Stimulated activated CD4-positive, alpha-beta T cell treated with anti-CD3 and anti-CD28 coated beads, Interleukin-4, amount 100 ng/mL, for 4 hours (primary cell): ENCODE measurements at regions not wholly inside any gene's neighbourhood (a gene's known extent, or its start where the extent isn't known, plus 50 kb on each side); places are given as distances from the start of the nearest gene placed in this dataset.

Experiments
- DNase-seq, 2 experiments: peaks; one replicate each; pipeline ENCODE4 v3.0.0-alpha.2; 2020

DNA sequence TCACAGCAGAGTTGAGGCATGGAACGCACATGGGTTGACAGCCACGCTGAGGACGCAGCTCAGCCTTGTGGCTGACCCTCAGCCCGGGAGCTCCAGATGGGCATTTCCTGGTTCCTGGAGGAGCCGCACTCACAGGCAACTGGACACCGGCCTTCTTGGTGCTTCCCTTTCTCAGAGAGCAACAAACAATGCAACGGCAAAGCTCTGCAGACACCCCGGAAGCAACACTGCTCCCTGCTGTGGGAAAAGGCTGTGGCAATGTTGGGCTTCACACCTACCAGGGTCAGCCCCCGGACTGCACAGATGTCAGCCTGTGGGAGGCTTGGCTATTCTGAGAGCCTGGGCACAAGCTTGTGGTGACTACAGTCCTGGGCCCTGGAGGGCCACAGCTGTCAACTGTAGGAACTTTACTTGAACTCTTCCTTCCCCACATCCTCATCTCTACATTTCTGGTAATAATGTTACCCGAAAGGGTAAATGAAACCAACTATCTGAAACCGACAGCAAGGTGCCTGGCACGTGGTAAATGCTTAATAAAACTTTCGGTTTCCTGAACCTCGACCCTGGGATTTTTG lies 597.5 kb upstream of the MKI67 start:
- DNase-seq, result no peak

DNA sequence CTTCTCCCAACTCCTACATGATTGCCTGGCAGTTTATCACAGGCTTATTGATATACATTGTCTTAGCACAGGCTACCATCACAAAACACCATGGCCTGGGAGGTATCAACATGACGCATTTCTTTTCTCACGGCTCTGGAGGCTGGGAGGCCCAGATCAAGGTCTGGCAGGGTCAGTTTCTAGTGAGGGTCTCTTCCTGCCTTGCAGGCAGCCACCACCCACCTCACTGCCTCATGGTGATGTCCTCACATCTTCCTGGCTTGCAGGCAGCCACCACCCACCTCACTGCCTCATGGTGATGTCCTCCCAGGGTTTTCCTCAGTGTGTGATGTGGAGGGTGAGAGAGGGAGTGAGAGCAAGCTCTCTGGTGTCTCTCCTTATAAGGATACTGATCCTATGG lies 599.3 kb upstream of the MKI67 start:
- DNase-seq, result no peak

DNA sequence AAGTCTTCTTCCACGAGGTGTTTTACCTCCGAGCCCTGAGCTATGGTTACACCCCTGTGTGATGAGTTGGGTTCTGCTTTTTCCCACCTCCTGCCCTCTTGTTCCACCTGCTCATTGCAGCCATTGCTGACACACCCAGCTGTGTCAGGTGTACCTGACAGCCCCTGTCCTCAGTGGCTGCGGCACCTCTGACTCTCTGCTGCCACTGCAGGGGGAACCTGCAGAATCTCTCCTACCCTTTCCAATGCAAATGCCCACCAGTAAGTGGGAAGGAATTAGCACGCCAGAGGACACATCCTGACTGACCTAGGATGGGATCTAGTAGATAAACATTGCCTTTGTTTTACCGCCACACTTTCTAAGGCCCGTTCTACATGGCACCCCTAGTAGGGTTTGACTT lies 600.9 kb upstream of the MKI67 start:
- DNase-seq, result no peak

DNA sequence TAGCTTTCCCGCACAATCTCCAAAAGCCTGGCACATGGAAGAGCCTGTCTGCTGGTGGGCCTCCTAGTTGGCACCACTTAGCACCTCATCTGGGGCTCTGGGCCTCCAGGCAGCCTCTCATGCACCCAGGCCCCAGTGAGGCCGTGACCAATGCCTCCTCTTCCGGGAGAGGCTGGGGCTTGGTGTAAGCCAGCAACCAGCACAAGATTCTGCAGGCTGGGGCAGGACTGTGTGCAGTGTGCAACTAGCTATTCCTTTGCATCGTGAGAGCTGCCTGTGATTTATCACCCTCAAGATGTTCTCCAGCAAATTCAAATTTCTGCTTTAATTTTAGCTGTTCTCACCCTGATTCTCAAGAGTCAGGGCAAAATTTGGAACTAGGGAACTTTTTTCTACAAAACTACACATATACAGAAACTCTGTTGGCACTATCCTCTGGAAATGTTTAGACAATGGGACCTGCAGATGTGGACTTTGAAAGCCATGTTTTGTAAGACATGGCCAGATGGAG lies 603.7 kb upstream of the MKI67 start:
- DNase-seq, result no peak

DNA sequence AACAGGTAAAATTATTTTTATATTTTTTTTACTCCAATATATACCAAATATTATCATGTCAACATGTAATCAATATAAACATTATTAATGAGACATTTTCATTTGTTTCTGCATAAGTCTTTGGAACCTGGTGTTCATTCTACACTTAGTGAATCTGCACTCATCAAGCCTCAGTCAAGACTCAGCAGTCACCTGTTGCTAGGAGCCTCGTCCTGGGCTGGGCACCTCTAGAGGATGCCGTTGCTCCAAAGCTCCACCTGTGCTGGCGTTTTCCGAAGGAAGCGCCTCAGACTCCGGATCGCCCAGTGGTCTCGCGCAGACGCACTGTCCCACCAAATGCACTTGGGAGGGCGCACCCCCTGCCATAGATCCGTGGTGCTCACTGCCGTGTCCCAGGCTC lies 604.7 kb upstream of the MKI67 start:
- no peak for DNase-seq

DNA sequence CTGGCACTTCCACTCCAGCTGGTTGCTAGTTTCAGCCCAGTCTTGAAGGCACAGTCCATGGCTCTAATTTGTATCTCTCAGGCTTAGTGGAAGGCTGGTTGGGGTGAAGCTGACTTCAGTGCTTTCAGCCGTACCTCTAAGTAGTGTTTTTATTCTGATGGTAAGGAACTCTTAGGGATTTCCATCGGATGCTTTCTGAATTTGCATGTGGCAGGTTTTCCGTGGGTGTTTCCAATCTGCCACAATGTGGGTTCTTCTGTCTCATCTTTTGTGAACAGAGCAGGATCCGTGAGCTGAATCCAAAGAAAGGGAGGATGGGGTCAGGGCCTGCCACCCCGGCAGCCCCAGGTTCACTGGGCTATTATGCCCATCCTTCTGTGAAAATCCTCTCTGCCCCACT lies 607.9 kb upstream of the MKI67 start:
- DNase-seq, result no peak

DNA sequence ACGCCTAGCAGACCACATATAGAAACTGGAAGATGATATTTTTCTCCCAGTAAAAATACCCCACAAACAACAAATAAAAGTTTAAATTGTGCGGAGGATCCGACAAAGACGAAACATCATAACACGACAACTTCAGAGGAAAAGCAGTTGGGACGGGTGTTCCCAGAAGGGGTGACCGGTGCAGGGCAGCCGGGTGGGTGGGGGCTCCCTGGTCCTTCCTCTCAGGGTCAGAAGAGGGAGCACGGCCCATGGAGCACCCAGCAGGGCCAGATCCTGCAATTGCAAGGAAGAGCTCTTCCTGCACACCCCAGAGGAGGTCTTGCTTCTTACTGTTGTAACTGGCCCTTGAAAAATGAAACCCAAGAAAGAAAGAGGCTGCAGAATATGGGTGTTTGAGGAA lies 608.5 kb upstream of the MKI67 start:
- no peak for DNase-seq

DNA sequence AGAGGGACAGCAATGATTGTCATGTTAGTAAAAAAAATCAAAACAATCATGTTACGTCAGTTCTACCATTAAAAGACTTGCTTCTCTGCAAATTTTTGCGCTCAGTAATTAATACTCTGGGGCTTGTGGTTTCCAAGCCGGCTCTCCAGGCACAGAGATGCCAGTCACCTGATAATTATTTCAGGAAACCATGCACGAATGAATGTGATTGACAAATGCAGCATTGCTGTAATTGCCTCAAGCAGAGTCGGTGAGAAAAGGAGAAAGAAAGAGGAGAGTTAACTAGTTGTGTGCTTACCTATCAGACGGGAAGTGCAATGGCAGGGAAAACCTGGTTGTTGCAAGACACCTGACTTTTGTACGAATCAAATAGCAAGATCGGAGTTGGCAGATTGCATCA lies 609.8 kb upstream of the MKI67 start:
- no peak for DNase-seq

DNA sequence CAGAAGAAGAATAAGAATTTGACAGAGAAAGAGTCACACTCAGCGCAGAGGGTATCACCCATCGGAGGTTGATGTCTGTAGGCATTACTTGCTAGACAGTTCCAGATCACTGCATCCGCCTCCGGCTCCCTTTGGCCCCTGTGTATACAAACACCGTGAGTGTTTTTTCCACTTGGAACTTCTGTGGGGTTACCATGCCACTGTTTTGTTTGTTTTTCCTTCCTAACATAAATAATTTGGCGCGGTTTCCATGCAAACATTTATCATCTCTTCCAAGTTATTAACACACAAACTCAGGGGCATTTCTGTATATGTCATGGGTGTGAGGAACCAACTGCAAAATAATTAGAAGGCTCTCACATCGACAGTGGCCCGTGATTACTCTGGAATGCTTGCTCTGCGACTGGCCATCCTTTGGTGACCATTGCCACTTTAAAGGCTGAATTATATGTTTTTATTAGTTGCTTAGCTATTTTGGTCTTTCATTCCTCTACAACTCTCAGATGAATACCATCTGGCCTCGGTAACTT lies 612.2 kb upstream of the MKI67 start:
- DNase-seq, result no peak

DNA sequence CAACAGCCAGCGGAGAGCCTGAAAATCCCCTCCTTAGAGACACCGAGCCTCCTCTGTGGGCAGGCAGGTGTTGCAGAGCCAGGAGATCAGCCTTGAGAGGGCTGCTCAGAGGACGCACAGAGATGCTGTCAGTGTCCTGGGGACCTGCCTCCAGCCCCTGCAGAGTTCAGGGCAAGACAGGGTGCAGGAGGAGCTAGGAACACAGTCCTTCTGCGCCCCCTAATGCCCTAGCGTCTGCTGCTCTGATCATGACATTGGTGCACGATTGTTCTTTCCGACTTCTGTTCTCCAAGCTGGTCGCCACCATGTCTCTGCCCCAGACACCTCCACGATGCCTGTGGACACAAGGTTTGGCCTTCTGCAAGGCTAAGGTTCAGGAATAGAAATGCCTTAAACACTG lies 613.7 kb upstream of the MKI67 start:
- DNase-seq, result no peak

DNA sequence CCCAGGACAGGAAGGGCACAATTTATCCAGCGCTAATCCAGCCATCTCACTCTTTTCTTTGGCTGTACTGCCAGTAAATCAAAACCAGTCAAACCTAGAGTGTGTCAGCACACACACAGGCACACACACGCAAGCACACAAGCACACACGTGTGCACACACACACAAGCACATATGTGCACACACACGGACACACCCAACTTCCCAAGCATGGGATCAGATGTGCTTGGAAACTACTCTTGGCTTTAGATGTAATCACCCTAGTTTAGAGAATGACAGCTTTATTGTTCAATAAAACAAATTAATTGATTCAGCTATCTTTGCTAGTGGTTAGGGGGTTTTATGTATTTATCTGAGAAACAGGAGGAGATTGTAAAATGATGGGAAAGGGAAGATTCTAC lies 615.0 kb upstream of the MKI67 start:
- no peak for DNase-seq

DNA sequence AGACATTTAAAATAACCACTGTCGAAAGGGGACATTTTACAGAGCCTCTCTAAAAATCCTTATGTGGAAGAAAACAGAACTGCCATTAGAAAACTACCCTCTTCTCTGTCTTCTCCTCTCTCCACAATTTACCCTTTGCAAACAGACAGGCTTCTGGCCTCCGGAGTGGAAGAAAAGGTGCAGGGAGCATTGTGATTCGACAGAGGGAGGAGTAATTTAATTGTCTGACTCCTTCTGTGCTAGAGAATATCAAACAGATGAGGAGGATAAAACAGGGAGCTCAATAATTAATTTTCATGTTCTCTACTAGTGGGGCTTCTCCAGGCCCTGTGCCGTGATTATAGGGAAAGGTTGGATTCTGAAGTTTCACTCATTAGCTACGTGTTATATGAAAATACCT lies 615.5 kb upstream of the MKI67 start:
- DNase-seq, result no peak

DNA sequence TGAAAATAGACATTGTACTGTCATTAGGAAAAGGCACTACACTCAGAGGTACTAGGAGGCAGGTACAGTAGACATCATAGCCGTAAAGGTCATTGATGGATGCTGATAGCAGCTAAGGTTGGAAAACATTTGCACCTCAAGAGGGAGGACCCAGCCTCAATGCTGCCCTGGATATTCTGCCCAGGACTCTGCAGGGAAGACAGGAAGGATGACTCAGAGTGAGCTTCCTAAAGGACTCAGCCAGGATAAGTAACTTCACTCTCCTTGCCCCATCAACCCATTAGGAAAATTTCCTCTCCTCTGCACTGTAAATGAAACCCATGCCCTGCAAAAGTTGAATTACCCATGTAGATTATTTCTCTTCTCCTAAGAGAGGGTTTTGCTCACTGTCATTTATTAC lies 617.9 kb upstream of the MKI67 start:
- no peak for DNase-seq

DNA sequence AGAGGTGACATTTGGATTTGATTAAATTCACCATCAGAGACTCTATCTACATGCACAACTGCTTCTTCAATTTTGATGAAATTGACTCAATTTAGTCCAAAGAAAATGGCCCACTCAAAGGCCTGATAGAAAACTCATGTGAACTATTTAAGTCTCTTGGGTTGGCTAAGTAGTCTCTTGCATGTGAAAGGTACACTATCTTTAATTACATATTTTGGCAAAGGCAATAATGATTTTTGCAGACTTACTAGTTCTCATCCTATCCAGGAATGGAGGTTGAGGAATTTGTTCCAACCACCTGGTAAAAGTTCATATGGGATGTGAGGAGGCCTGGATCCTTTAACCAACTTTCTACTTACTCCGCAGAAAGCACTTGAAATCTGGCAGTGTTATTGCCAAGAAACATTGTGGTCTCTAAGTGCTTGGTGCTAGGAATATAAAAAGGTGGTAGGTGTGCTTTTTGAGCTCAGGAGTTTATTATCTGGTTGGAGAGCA lies 618.6 kb upstream of the MKI67 start:
- no peak for DNase-seq

DNA sequence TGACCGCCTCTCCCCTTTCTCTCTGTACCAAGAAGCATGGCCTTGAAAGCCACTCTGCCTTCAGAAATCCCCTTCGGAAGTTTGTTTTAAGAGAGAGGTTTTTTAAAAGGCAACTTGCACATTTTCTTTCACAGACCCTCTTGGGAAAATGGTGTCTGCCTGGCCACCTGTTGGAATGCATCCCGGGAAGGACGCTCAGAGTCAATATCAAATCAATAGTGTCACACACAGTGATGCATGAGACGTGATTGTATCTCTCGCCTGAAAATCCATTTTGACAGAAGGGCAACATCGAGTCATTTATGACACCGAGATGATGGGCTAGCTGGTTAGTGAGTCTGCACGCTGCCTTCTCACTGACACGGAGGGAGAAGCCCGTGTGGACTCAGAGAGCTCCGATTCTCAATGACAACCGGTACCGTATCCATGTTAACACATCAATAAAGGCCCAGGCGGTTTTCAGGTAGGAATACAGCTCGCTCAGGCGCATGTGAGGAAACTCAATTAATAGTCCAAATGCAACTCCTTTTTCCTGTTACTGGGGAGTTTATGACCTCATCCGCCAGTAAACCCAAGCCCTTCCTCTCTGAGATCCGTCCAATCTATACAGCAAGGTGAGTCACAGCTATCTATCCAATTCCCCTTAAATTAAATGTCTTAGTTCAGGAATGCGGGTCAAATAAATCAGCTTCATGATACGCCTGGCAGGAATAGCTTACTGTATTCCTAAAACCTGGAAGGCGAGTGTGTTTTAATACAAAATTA lies 621.5 kb upstream of the MKI67 start:
- no peak for DNase-seq

DNA sequence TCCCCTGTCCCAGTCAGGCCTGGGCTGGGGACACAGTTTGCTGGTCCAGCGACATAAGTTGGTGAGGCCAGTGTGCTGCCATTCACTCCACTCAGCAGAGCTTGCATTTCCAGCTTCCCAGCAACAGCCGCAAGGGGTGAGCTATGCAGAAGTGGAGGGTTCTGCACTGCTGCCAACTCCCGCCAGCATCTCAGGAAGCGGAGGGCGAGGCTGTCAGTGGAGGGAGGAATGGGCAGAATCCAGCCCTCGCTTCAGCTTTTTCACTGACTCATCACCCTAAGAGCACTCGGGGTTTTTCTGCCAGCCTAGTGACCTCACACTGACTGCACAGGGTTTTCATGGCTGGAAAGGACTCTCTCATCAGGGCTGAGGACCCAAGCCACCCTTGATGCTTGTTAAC lies 625.1 kb upstream of the MKI67 start:
- DNase-seq, result no peak

DNA sequence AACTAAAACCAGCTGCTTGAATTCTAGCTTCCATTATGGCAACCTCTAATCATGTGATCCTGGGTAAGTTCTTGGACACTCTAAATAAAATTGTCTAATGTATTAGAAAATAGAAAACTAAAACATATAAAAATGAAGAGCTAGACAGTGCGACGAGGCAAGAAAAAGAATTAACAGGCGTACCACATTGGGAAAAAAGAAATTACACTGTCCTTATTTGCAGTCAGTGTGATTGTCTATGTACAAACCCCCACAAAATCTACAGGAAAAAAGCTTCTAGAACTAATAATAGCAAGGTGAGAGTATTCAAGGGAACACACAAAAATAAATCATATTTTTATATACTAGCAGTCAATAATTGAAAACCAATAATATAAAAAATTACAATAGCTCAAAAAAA lies 625.6 kb upstream of the MKI67 start:
- no peak for DNase-seq

DNA sequence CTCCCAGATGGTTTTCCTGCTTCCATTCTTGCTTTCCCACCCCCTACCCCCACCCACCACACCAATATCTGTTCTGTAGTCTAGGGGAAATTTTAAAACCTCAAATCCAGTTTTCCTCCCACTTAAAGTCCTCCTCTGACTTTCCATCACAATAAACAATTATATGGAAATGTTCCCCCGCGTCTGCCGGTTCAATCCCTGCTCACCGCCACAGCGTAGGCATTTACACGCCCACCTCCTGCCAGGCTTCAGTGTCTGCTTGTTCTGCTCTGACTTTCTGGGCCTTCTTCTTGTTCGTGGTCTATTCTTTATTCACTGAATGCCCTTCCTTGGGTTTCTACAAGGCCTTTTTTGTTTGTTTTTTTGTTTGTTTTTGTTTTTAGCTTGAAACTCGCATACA lies 633.0 kb upstream of the MKI67 start:
- DNase-seq, result no peak

DNA sequence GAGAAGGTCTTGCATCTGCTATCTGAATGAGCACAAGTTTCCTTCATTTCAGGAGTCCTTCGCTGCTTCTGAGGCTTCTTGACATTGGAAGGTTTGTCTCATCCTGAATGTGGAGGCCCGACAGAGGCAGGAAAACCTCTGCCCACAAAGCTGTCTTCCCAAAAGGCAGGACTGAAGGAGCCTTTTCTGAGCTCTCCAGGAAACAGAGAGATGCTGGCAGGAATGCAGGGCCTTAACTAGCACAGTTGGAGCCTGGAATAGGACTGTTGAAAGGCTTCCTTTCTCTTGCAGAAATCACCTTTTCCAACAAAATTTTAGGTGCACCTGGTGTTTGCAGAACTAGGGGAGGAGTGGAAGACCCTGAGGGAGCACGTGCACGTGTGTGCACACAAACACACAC lies 637.4 kb upstream of the MKI67 start:
- no peak for DNase-seq

DNA sequence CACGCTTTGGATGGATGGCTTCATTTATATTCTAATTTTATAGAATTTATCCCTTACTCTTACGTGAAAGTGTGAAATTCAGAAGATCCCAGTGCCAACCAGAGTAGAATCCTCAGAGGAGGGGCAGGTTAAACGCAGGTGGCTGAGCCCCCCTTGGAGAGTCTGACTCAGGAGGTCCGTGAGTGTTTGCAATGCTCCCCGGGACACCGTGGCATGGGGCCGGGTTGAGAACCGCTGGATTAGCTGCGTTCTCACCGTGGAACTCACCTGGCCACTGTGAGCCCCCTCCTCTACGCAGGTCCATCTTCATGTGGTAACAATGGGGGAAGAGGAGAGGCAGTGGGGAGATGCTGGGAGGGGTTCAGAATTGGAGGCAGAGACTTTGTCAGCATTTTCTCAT lies 638.0 kb upstream of the MKI67 start:
- DNase-seq, result no peak

DNA sequence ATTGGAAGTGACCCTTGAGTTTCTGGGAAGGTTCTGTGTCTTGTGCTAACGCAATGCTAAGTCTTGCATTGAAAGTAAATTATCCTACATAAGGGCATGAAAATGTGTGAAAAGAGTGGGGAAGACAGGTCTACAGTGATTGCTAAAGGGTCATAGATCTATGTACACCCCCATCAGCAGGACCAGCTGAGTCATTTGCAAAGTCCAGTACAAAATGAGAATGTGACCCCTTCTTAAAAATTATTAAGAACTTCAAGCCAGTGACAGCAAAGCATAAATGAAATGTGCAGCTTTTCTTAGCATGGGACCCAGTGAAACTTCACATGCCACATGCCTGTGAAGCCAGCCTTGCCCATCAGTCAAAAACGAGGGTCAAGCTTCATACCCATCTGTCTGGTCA lies 640.7 kb upstream of the MKI67 start:
- no peak for DNase-seq

DNA sequence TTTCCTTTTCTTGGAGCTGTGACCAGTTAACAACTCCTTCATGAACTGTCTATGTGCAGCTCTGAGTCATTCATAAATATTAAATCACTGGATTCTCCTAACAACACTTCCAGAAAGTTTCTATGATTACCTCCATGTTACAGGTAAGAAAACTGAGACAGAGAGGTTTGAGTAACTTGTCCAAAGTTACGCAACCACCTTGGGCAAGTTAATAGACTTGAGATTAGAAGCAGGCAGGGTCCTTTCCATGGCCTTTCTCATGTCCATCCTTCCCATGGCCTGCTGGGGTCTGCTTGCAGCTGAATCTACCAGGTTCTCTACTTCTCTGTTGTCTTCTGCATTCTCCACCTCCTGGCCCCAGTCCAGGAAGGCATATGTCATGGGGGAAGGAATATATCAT lies 648.8 kb upstream of the MKI67 start:
- no peak for DNase-seq

DNA sequence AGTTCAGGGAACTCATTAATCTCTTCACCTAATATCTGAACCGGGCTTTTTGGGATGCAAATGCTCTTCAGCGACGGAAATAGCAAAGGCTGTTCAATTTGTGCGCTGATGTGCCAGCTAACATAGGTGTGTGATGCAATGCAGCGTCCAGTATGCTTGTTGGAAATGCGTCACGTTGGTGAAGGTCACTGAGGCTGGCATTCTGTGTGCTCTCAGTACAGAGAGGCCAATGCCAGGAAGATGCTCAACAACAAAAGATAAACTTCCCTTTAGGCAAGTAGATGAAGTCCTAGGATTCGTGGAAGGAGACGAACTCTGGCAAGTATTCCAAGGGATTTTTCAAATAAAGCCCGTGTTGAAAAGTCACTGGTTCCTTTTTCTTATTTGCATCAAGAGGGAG lies 649.5 kb upstream of the MKI67 start:
- no peak for DNase-seq

DNA sequence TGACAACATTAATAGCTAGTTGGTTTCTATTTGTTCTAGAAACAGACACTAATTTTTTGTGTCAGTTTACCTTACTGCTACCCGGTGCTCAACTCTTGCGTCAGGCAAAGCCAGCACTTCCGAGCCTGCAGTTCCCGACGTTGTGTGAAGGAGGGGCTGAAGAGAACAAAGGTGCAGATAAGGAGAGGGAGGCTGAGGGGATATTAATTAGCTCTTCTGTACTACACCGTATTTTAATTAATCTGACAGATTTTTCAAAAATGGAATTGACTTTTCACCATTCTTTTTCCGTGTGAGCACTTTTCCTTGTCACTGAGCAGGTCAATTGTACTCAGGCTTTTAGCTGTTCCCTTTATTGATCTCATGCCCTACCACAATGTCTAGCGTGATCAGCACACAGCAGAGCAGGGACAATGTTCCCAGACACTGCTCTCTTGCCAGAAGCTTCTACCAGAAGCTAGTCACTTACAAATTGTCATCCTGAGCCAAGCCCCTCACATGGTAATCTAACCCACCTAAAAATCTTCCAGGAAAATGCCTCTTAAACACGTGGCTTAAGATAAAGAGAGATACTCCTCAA lies 650.5 kb upstream of the MKI67 start:
- no peak for DNase-seq
